ENCODE measurements at regions not wholly inside any gene's neighbourhood (a gene's known extent, or its start where the extent isn't known, plus 50 kb on each side); places are given as distances from the start of the nearest gene placed in this dataset.

- TF ChIP-seq THAP7 (CRISPR knock-in tag; IDR thresholded peaks at IDR 0.05) (no peak), CGGBP1 (CRISPR knock-in tag; IDR thresholded peaks at IDR 0.05) (no peak)
These were observed 919.4 kb upstream of the CNTN5 start (continued) for GRCh38 chr11:98101329-98101728.

- Histone ChIP-seq H3K9me1 (ENCODE audit: control insufficient read depth, insufficient read depth, low read length) (no peaks in the 10 kb centered on the region), H3K27ac (ENCODE audit: extremely low read depth, low read depth, low read length) (no peak overlapping the region), H3K4me2 (ENCODE audit: insufficient read depth, low read length) (no peak overlapping the region), H3K9ac (ENCODE audit: insufficient read depth in 1 of 2, low read depth in 2 of 2, low read length in 2 of 2) (no peak overlapping the region), H2AFZ (ENCODE audit: low read depth, low read length) (no peak overlapping the region), H3K9me3 (replicated peaks; ENCODE audit: control insufficient read depth, insufficient read depth, low read depth, low read length) (peaks cover 4% of the 10 kb centered on the region; the same call in 1 of the 2 replicates), H3K79me2 (ENCODE audit: control insufficient read depth, insufficient read depth, low read length) (no peaks in the 10 kb centered on the region), H3K4me1 (replicated peaks in 1 of 2; ENCODE audit: control insufficient read depth in 2 of 2, insufficient read depth in 2 of 2, low read length in 2 of 2) (no peaks in the 10 kb centered on the region), H3K4me3 (no peak overlapping the region), H3K27me3 (ENCODE audit: control insufficient read depth in 2 of 2, insufficient read depth in 2 of 2, low read length in 2 of 2) (no peaks in the 10 kb centered on the region), H3K36me3 (ENCODE audit: control insufficient read depth, insufficient read depth, low read length) (no peaks in the 10 kb centered on the region), H4K20me1 (replicated peaks; ENCODE audit: control insufficient read depth, insufficient read depth, low read length) (no peaks in the 10 kb centered on the region)
- in situ Hi-C loops (cut with MboI), result no loop called here
- no TSS peak for BruUV-seq (replicated peaks)
- POLR2A ChIA-PET, result no interaction called here
- CTCF ChIA-PET (ENCODE audit: low intra/inter-chr PET ratio), result no interaction called here
- ATAC-seq, result no peak
- no peak for FAIRE-seq
- no peak for DNase-seq (ENCODE audit: extremely low read depth in 1 of 4, low spot score in 3 of 4)
- intact Hi-C loops (cut with micrococcal nuclease), result no loop called here
- TF ChIP-seq RBM14 (IDR thresholded peaks at IDR 0.05; ENCODE audit: borderline replicate concordance, insufficient read depth, low read depth, low read length), result no peak
- TF ChIP-seq ZNF232 (CRISPR knock-in tag; IDR thresholded peaks at IDR 0.05), result no peak
- TF ChIP-seq SPI1 (IDR thresholded peaks at IDR 0.05; ENCODE audit: borderline replicate concordance, low read depth, low read length), result peak; percentile 85
- no peak for TF ChIP-seq BRF2 (IDR thresholded peaks at IDR 0.05; ENCODE audit: borderline replicate concordance, insufficient read depth, insufficient read length)
- no peak for TF ChIP-seq ZNF696 (CRISPR knock-in tag; conservative IDR thresholded peaks at IDR 0.05)
- TF ChIP-seq ZBTB49 (CRISPR knock-in tag; IDR thresholded peaks at IDR 0.05; ENCODE audit: borderline replicate concordance), result no peak
- peak; percentile 60 for TF ChIP-seq ARID1B (IDR thresholded peaks at IDR 0.05)
- no peak for TF ChIP-seq CEBPG (CRISPR knock-in tag; IDR thresholded peaks at IDR 0.05)
- no peak for TF ChIP-seq CEBPG (tag; conservative IDR thresholded peaks at IDR 0.05 in 1 of 2, IDR thresholded peaks at IDR 0.05 in 1 of 2)
- peak; percentile 66; the same call in 1 of the 2 replicates for TF ChIP-seq CHAMP1 (IDR thresholded peaks at IDR 0.05)
- TF ChIP-seq ZNF311 (CRISPR knock-in tag; IDR thresholded peaks at IDR 0.05), result no peak
- TF ChIP-seq SOX6 (IDR thresholded peaks at IDR 0.05), result 0 out of 2 replicates have a peak, but pooled peaks have one; percentile 22
- TF ChIP-seq ZNF146 (CRISPR knock-in tag; IDR thresholded peaks at IDR 0.05; ENCODE audit: unreplicated experiment), result no peak
- no peak for TF ChIP-seq MAFG (tag; conservative IDR thresholded peaks at IDR 0.05)
These were observed 916.5 kb upstream of the CNTN5 start for GRCh38 chr11:98104249-98104648.

Data from K562 (cell line).